ENCODE measurements at regions not wholly inside any gene's neighbourhood (a gene's known extent, or its start where the extent isn't known, plus 50 kb on each side); places are given as distances from the start of the nearest gene placed in this dataset.

DNA sequence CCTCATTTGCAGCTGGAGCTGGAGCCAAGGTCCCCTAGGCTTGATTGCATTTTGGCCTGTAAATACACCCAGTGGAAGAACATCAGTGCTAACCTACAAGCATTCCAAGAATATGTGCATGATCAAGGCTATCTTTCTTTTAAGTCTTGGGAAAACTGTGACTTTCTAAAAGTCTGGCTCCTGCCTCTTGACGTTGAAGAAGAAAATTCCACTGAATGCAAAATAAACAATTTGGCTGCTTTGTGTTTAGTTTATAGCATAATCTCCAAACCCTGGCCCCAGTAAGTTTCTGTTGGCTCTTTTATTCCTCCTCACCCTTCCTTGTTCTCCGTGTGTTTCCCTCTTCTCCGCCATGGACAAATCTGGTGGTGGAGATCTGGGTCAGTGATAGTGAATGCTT is 109.3 kb upstream of the TLE1 start:
- TF ChIP-seq, protein P1, sequence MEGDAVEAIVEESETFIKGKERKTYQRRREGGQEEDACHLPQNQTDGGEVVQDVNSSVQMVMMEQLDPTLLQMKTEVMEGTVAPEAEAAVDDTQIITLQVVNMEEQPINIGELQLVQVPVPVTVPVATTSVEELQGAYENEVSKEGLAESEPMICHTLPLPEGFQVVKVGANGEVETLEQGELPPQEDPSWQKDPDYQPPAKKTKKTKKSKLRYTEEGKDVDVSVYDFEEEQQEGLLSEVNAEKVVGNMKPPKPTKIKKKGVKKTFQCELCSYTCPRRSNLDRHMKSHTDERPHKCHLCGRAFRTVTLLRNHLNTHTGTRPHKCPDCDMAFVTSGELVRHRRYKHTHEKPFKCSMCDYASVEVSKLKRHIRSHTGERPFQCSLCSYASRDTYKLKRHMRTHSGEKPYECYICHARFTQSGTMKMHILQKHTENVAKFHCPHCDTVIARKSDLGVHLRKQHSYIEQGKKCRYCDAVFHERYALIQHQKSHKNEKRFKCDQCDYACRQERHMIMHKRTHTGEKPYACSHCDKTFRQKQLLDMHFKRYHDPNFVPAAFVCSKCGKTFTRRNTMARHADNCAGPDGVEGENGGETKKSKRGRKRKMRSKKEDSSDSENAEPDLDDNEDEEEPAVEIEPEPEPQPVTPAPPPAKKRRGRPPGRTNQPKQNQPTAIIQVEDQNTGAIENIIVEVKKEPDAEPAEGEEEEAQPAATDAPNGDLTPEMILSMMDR (IDR thresholded peaks at IDR 0.05 in 8 of 11, conservative IDR thresholded peaks at IDR 0.05 in 3 of 11) = no peak
- no peak for TF ChIP-seq POLR2A (IDR thresholded peaks at IDR 0.05)
- TF ChIP-seq POLR2AphosphoS5 (IDR thresholded peaks at IDR 0.05) = no peak
